Mucosa of descending colon (tissue), 3 donors: ENCODE measurements at regions not wholly inside any gene's neighbourhood (a gene's known extent, or its start where the extent isn't known, plus 50 kb on each side); places are given as distances from the start of the nearest gene placed in this dataset.

ENCODE experiments used
- ATAC-seq: fragments of 200-7000 bp; cut with Tn5 transposase; one replicate; pipeline ENCODE4 v1.9.1; 2020; ENCODE audit warnings: mild to moderate bottlenecking, moderate library complexity
- DNase-seq, 3 donors: peaks; one replicate each; pipeline ENCODE4 v3.0.0-alpha.2; 2020
- H3K36me3 ChIP-seq: fragments of 200-600 bp; one replicate; pipeline ENCODE4 v1.8.0; 2021; ENCODE audit warnings: low read depth, mild to moderate bottlenecking
- H3K4me1 ChIP-seq: fragments of 200-600 bp; one replicate; pipeline ENCODE4 v1.8.0; 2021; ENCODE audit warnings: low read depth, mild to moderate bottlenecking
- H3K4me3 ChIP-seq: fragments of 200-600 bp; one replicate; pipeline ENCODE4 v1.8.0; 2021; ENCODE audit warnings: mild to moderate bottlenecking
- H3K9me3 ChIP-seq: fragments of 200-600 bp; one replicate; pipeline ENCODE4 v1.8.0; 2021; ENCODE audit warnings: mild to moderate bottlenecking
- CTCF ChIP-seq: fragments of 200-600 bp; IDR thresholded peaks from one replicate; pipeline ENCODE4 v1.8.0; 2022; ENCODE audit warnings: antibody characterized with exemption, mild to moderate bottlenecking
- intact Hi-C, 2 donors: fragments of 100-400 bp; cut with DNase I in 1 of 2; cut with micrococcal nuclease in 1 of 2; formaldehyde crosslinking; loops; one replicate each; pipeline versions ENCODE4 v1.11.0 to v1.11.1; 2022; cut with DNase I, micrococcal nuclease
- donor health status: DM: no; HTN: no; CAD: no; lungs with moderate emphysema.
- donor health status: DM: no; HTN: no; CAD: no.
- donor health status: DM: no; HTN: yes; CAD: no.

GRCh38 chr3:42012383-42012934 is 50.6 kb upstream of the ULK4 start:
- TF ChIP-seq CTCF = no peak
- H3K9me3 ChIP-seq = no peaks in the 10 kb centered on the region
- intact Hi-C loops = loop anchor here (10.0 kb wide), 1 partner anchor 72 kb away; no protein-coding TSS in a partner anchor
- no peak overlapping the region for H3K4me3 ChIP-seq
- DNase-seq = no peak
- ATAC-seq = peak; percentile 1
- H3K4me1 ChIP-seq = peaks cover 18% of the 10 kb centered on the region
- H3K36me3 ChIP-seq = no peaks in the 10 kb centered on the region
